ENCODE measurements at regions not wholly inside any gene's neighbourhood (a gene's known extent, or its start where the extent isn't known, plus 50 kb on each side); places are given as distances from the start of the nearest gene placed in this dataset.

DNA sequence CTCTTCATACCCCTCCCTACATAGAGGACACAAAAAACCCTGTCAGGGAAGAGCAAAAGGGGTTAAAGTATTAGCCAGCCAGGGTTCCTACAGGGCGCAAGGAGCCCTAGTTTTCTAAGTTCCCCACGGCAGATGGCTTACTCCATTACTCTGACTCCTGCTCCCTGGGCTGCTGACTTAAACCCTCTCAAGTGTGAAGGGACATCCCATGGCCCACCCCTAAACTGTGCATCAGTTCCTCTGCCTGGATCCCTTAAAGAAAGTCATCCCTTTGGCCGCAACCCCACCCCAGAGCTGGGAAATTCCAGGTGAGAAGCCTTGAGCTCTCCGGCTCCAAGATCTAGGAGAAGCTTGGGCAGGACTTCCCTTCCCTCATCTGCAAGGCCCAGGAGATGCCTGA is 236.0 kb downstream of the TOMM20 start:
- no peak overlapping the region for H3K27ac ChIP-seq (ENCODE audit: control insufficient read depth, insufficient read depth, low read length)
- H2AFZ ChIP-seq (ENCODE audit: control insufficient read depth, low read length): no peak overlapping the region

DNA sequence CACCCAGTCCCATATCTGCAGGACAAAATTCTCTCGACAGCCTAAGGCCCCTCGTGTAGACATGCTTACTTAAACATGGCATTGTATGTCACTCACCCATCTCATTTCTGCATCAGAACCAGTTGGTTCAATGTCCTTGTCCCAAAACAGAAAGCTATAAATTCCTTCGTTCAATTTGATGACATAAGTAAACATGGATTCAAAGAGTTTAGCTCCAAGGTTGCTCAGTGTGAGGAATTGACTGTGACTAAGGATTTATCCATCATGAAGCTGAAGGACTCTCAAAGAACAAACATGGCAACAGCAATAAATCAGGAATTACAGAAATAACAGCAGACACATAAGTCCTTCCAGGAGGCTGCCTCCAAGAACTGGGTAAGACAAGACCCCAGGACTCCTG is 237.2 kb downstream of the TOMM20 start:
- Histone ChIP-seq H3K36me3 (ENCODE audit: control insufficient read depth in 2 of 2, extremely low read depth in 1 of 2, insufficient read depth in 2 of 2, low read length in 2 of 2) (no peaks in the 10 kb centered on the region), H3K4me3 (ENCODE audit: control insufficient read depth in 2 of 3, extremely low read depth in 1 of 3, insufficient read depth in 2 of 3, low read depth in 1 of 3, low read length in 3 of 3) (no peak overlapping the region), H4K20me1 (ENCODE audit: control insufficient read depth, extremely low read depth, insufficient read depth, low read length) (no peaks in the 10 kb centered on the region), H3K4me1 (ENCODE audit: control insufficient read depth, extremely low read depth, insufficient read depth, low read length) (peaks cover 20% of the 10 kb centered on the region), H3K79me2 (ENCODE audit: control insufficient read depth, insufficient read depth, low read length) (no peaks in the 10 kb centered on the region), H3K27me3 (ENCODE audit: control insufficient read depth, extremely low read depth, insufficient read depth, low read length) (no peaks in the 10 kb centered on the region), H3K27ac (ENCODE audit: control insufficient read depth, insufficient read depth, low read length) (no peak overlapping the region), H3K4me2 (ENCODE audit: control insufficient read depth, extremely low read depth, insufficient read depth, low read depth, low read length) (no peak overlapping the region), H3K9me1 (ENCODE audit: control insufficient read depth, extremely low read depth, insufficient read depth, low read length) (no peaks in the 10 kb centered on the region), H3K9ac (ENCODE audit: control insufficient read depth, extremely low read depth, insufficient read depth, low read length) (no peak overlapping the region), H2AFZ (ENCODE audit: control insufficient read depth, low read length) (no peak overlapping the region), H3K9me3 (ENCODE audit: control insufficient read depth, low read depth, low read length) (no peaks in the 10 kb centered on the region)
- dilution Hi-C loops (cut with MboI; ENCODE audit: extremely low pct_ligation_motif_present, low sequenced_read_pairs): no loop called here
- FAIRE-seq (no peak), DNase-seq (ENCODE audit: low read depth, low spot score) (no peak)
- TF ChIP-seq EZH2 (IDR thresholded peaks at IDR 0.05; ENCODE audit: low read length): no peak
- TF ChIP-seq, protein P1, sequence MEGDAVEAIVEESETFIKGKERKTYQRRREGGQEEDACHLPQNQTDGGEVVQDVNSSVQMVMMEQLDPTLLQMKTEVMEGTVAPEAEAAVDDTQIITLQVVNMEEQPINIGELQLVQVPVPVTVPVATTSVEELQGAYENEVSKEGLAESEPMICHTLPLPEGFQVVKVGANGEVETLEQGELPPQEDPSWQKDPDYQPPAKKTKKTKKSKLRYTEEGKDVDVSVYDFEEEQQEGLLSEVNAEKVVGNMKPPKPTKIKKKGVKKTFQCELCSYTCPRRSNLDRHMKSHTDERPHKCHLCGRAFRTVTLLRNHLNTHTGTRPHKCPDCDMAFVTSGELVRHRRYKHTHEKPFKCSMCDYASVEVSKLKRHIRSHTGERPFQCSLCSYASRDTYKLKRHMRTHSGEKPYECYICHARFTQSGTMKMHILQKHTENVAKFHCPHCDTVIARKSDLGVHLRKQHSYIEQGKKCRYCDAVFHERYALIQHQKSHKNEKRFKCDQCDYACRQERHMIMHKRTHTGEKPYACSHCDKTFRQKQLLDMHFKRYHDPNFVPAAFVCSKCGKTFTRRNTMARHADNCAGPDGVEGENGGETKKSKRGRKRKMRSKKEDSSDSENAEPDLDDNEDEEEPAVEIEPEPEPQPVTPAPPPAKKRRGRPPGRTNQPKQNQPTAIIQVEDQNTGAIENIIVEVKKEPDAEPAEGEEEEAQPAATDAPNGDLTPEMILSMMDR (optimal IDR thresholded peaks at IDR 0.05 in 1 of 3, IDR thresholded peaks at IDR 0.05 in 1 of 3, conservative IDR thresholded peaks at IDR 0.05 in 1 of 3; ENCODE audit: extremely low read depth in 1 of 3, insufficient read depth in 2 of 3, low read length in 3 of 3): no peak

More for the DNA sequence above, 236.0 kb downstream of the TOMM20 start:
- Histone ChIP-seq H3K9me1 (ENCODE audit: control insufficient read depth, extremely low read depth, insufficient read depth, low read length) (no peaks in the 10 kb centered on the region), H3K9ac (ENCODE audit: control insufficient read depth, extremely low read depth, insufficient read depth, low read length) (no peak overlapping the region), H3K9me3 (ENCODE audit: control insufficient read depth, low read depth, low read length) (no peaks in the 10 kb centered on the region), H3K4me1 (ENCODE audit: control insufficient read depth, extremely low read depth, insufficient read depth, low read length) (peaks cover 11% of the 10 kb centered on the region), H3K36me3 (ENCODE audit: control insufficient read depth in 2 of 2, extremely low read depth in 1 of 2, insufficient read depth in 2 of 2, low read length in 2 of 2) (no peaks in the 10 kb centered on the region), H3K27me3 (ENCODE audit: control insufficient read depth, extremely low read depth, insufficient read depth, low read length) (no peaks in the 10 kb centered on the region), H3K4me2 (ENCODE audit: control insufficient read depth, extremely low read depth, insufficient read depth, low read depth, low read length) (no peak overlapping the region), H3K79me2 (ENCODE audit: control insufficient read depth, insufficient read depth, low read length) (no peaks in the 10 kb centered on the region), H3K4me3 (ENCODE audit: control insufficient read depth in 2 of 3, extremely low read depth in 1 of 3, insufficient read depth in 2 of 3, low read depth in 1 of 3, low read length in 3 of 3) (no peak overlapping the region), H4K20me1 (ENCODE audit: control insufficient read depth, extremely low read depth, insufficient read depth, low read length) (no peaks in the 10 kb centered on the region)
- dilution Hi-C loops (cut with MboI; ENCODE audit: extremely low pct_ligation_motif_present, low sequenced_read_pairs): no loop called here
- TF ChIP-seq EZH2 (IDR thresholded peaks at IDR 0.05; ENCODE audit: low read length): no peak
- TF ChIP-seq, protein P1 (optimal IDR thresholded peaks at IDR 0.05 in 1 of 3, IDR thresholded peaks at IDR 0.05 in 1 of 3, conservative IDR thresholded peaks at IDR 0.05 in 1 of 3; ENCODE audit: extremely low read depth in 1 of 3, insufficient read depth in 2 of 3, low read length in 3 of 3): no peak
- no peak for DNase-seq (ENCODE audit: low read depth, low spot score)
- FAIRE-seq: no peak
